GM12874 (cell line): ENCODE measurements at regions not wholly inside any gene's neighbourhood (a gene's known extent, or its start where the extent isn't known, plus 50 kb on each side); places are given as distances from the start of the nearest gene placed in this dataset.

Experiments
- TF ChIP-seq, protein P1 (sequence below): IDR thresholded peaks from 2 replicates; pipeline ENCODE4 v1.5.1; 2011; ENCODE audit warnings: low read depth, mild to moderate bottlenecking, control low read depth, low read length, moderate library complexity; ENCODE audit not compliant: insufficient read depth

DNA sequence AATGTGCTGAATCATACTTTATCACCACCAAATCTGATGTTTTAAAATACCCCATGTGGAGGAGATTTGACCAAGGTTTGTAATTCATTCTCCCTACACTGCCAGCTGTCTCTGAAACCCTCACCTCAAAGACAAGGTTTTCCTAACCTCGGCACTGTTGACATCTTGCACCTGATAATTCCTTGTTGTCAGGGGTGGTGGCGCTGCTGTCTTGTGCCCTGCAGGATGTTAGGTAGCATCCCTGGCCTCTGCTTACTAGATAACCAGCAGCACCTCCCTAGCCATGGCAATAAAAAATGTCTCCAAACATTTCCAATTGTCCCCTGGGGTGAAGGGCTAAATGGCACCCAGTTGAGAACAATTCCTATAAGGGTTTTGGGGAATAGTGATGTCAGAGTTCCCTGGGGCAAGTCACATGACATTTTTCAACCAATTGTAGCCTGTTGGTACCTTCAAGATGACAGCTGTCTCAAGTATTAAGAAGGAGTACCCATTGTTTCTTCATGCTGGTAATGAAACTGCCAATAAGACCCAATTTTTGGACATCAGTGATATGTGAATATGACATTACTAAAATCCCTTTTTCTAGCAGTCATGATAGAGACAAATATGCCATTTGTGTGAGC is 160.6 kb upstream of the PLCXD3 start:
- TF ChIP-seq, protein P1, sequence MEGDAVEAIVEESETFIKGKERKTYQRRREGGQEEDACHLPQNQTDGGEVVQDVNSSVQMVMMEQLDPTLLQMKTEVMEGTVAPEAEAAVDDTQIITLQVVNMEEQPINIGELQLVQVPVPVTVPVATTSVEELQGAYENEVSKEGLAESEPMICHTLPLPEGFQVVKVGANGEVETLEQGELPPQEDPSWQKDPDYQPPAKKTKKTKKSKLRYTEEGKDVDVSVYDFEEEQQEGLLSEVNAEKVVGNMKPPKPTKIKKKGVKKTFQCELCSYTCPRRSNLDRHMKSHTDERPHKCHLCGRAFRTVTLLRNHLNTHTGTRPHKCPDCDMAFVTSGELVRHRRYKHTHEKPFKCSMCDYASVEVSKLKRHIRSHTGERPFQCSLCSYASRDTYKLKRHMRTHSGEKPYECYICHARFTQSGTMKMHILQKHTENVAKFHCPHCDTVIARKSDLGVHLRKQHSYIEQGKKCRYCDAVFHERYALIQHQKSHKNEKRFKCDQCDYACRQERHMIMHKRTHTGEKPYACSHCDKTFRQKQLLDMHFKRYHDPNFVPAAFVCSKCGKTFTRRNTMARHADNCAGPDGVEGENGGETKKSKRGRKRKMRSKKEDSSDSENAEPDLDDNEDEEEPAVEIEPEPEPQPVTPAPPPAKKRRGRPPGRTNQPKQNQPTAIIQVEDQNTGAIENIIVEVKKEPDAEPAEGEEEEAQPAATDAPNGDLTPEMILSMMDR: no peak

DNA sequence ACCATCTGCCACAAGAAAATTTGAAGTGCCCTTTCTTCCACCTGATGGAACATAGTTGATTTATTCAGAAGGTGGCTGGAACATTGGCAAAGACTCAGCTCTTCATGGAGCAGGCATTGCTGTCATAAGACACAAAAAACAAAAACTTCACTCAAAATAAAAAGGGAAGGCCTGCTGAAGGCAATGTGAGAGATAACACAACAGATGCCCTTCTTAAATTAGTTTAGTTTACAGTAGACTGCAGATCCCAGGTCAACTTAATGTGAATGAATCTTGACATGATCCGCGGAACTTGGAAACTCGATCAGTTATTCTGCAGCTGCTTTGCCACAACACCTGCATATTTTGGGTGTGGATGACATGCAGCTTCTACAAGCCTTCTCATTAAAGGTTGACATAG is 159.8 kb upstream of the PLCXD3 start:
- TF ChIP-seq, protein P1: no peak

DNA sequence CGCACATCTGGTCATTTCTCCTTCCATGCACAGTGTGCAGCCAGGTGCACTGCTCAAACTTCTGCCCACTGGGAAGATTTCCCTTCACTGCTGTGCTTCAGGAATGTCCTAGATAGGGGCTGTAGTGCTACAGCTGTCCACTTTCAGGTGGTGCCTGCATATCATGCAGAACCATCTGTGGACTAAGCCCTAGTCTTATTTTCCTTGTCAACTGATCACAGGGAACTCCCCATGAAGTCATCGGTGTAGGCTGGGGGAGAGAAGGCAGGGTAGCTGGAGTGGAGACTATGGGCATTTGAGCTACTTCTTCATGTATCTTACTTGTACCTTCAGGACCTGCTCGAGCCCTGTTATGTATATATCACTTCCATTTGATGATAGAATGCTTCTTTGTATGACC is 150.9 kb upstream of the PLCXD3 start:
- TF ChIP-seq, protein P1: no peak

DNA sequence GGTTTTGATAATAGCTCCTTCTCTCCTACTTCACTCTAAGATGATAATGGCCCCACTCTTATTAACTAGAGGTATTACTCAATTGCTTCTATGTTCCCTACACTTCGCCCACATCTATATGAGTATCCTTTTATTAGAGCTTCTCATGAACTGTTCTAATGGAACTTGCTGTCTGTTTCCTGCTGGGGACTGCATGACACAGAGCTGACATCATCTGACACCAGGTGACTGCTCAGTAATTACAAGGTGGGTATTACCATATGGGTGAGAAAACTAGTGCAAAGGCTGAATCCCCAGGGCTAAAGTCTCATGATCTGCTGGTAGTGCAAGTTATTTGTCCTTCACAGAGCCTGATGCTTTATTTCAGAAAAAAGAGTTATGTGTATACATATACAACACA is 146.2 kb upstream of the PLCXD3 start:
- TF ChIP-seq, protein P1: no peak

DNA sequence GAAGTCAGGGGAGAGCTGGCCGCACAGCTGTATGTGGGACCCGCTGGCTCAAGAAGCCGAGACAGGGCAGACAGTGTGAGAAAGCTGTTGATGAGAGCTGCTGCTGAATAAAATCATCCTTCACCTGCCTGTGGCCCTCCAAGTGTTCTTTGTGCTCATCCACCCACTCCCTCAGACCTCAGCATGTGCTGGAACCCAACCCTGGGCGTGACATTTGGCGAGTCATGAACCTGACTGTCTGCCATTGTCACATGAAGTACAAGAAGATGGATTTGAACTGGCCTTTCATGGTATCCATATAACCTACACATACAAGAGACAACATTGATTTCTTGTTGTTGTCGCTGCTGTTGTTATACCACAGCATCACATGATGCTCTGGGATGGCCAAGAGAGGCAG is 139.7 kb upstream of the PLCXD3 start:
- TF ChIP-seq, protein P1: no peak

DNA sequence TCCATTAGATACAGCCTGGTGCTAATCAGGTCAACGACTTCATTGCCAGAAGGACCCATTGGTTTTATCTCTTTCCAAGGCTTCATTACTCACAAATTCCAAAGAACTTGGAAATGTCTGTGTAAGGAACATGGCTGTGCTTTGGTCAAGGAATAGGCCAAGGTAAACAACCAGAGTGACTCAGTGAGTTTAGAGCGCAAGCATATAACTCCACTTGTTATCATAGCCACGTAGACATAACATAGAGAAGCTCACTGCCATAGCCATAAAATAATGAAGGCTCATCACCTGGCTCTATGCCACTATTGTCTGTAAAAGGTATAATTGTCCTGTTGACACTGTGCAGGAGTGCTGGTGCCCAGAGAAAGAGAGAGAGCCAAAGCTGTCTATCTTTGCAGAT is 139.3 kb upstream of the PLCXD3 start:
- TF ChIP-seq, protein P1: no peak

DNA sequence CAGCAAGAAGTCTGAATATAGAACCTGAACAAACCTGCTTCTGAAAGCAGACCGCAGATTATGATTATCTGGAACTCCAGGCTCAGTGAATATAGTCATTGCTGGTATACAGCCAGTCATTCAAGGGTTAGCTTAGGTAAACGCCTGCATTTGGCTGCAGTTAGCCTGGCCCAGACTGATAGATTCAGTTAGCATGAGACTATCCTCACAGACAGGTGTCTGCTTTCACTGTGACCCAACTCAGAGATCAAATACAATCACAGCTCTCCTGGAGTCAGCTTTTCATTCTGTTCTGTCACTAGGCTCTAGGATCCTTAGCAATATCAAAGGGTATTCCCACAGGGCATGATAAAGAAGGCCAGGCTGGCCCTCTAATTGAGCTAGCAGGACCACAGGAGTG is 138.6 kb upstream of the PLCXD3 start:
- TF ChIP-seq, protein P1: no peak
